HG03103 (cell line): ENCODE measurements at regions not wholly inside any gene's neighbourhood (a gene's known extent, or its start where the extent isn't known, plus 50 kb on each side); places are given as distances from the start of the nearest gene placed in this dataset.

Experiments used
- ATAC-seq: cut with Tn5 transposase; IDR thresholded peaks from one replicate; pipeline ENCODE4 v1.9.1; 2021; ENCODE audit warnings: low read depth; ENCODE audit not compliant: unreplicated experiment

DNA sequence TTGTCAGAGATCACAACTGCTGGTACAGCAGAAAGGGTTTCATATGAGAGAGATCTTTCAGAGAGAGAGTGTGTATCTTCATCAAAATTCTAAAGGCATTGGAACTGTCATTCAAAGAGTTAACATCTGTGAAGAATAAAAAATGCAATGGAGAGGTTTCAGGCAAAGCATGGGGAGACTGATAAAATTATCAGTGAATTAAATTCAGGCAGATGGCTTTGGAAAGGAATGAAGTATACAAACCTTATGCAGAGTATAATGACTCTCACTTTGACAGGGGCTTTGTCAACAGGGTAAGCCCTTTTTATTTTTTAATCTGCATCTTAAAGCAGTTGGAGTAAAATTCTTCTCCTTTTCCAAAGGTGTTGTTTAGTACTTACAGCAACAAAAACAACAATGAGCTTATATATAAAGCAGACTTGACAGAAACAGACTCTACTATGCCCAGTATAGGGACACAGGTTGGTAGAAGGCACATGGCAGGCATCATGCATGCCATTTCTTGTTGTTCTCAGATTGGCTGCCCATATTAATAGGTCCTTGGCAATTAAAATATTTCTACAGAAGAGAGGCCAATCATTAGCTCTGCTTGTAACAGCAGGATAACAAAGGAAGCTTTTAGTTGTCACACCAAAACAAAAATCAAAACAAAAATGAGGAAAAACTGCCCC is 54.9 kb upstream of the NXPH1 start:
- no peak for ATAC-seq

DNA sequence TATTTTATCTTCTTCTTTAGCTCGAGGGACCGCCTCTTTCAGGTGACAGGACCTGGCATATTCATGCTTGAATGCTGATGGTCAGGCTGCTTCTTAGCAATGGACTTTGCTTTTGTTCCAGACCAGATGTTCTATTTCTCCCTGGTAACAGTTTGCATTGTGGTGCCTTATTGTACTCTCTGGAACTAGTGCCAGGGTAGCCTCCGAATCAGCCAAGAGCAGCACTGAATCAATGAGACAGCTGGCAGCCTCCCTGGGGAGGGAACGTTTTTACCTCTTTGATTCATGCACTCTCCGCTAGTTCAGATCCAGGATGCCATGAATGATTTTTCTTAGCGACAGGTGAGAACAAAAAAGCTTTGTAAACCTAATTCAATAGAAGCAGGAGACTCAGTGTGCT is 54.1 kb upstream of the NXPH1 start:
- no peak for ATAC-seq

DNA sequence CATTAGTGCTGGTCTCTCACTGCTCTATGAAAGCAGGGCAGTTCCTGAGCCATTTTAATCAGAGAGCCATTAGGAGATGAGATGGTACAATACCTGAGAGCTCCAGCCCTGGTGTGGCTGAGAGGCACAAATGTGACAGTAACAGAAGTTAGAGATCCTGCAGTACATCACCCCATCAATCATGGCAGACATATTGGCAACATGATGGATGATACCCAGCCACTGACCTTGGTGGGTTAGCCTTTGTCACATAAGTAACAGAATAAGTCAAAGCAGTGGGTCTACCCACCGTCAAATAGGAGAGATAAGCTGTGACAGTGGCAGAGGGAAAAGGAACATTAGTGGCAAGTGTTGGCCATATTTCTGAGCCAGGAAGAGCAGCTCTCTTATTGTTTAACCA is 53.3 kb upstream of the NXPH1 start:
- ATAC-seq, result no peak

DNA sequence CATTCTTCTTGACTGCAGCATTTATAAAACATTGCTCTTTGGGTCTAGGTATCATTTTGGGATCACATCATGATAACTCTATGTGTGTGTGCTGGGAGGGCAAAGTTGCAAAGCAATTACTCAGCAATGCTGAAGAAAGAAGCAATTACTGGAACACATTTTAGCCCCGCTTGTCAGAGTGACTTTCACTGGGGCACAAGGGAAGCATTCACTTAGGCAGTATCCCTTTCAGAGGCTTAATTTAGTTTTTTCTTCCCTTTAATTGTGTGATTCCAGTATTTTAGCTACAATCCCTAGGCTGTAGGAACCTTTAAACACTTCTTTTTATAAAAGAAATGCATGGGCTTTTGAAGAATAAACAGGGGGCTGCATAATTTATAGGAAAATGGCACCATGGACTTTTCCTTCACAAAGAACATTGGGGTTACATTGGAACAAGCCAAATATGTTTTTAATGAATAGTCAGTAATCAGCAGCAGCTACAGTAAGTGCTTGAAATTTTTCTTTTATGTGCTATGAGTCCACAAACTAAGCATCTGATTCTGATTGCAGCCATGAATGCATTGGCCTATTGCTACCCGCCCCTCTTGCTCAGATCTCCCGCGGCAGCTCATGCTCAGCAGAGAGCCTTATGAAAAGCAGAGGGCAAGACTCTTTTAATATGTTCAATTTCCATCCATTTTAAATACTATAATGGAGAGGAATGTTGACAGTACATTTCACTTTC is 51.2 kb upstream of the NXPH1 start:
- ATAC-seq, result no peak
